CD4-positive, alpha-beta T cell treated with Interleukin-4 for 1 hour (primary cell): ENCODE measurements at regions not wholly inside any gene's neighbourhood (a gene's known extent, or its start where the extent isn't known, plus 50 kb on each side); places are given as distances from the start of the nearest gene placed in this dataset.
A peak's percentile ranks its signal among the peaks of the same experiment; 100 is the strongest.

ENCODE experiments used
- DNase-seq, 2 donors: peaks; one replicate each; pipeline ENCODE4 v3.0.0-alpha.2; 2020 to 2022

GRCh38 chr3:19093084-19093483 lies 55.2 kb upstream of the KCNH8 start:
- no peak for DNase-seq

GRCh38 chr3:19077388-19077787 lies 70.9 kb upstream of the KCNH8 start:
- no peak for DNase-seq

DNA sequence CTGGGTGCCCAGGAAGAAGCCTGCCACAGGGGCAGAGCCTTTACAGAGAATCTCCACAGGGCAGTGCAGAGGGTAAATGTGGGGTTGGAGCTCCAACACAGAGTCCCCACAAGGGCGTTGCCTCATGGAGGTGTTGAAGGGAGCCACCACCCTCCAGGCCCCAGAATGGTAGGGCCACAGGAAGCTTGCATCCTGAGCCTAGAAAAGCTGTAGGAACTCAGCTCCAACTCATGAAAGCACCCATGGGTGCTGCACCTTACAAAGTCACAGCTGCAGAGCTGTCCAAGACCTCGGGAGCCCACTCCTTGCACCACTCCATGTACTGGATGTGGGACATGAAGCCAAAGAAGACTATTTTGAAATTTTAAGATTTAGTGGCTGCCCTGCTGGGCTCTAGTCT lies 73.3 kb upstream of the KCNH8 start:
- DNase-seq, result no peak

- DNase-seq, result no peak
Observed at GRCh38 chr3:19074257-19074900, 73.9 kb upstream of the KCNH8 start.

- DNase-seq, result no peak
Observed at GRCh38 chr3:19073341-19074105, 74.8 kb upstream of the KCNH8 start.

DNA sequence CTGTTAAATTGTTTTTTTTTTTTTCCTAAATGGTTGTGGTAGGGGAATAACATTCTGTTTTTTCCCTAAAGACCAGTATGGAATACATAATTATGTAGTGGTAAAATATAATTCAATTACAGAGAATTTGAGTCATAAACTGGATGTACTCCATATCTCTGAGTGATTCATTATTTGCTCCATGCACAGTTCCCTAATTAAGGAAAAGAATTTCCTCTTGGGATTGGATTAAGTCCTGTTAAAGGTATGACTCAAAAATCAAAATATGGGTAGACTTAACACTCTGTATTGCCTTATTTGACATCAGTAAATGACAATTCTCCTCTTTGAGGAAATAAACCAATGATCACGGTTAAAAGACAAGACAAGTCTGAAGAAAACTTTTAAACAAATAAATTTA lies 78.0 kb upstream of the KCNH8 start:
- DNase-seq, result no peak

DNA sequence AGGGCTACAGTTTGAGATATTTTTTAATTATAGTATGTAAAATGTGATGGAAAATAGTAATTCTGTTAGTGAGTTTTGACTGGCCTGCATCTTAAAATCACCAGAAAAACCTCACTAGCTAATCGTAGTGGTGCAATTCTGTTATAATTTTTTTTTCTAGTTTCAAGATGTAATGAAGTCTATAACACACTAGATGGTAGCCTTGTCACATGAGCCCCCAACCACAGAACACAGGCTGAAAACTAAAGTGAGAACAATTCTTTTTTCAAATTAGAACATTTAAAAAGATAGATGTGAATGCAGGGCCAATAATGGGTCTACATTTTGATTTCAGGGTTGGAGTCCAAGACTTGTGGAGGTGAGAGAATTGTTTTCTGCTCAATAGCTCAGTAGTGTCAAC lies 83.3 kb upstream of the KCNH8 start:
- no peak for DNase-seq

DNA sequence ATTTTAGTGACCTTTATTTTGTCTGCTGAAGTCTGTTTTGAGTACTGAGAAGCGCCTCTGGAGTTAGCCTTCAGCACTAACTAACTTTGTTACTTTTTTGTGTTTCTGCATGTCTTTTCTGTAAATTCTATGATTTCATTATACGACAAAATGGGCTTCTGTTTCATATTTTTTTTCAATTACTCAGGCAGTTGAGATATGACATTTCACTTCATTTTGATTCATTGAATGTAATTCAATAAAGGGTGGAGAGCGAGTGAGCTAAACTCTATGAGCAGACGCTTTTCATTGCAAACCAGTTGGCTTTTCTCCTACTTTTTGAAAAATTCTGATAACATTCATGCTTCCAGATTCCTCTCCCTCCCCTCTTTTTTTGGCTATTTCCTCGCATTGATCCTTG lies 84.4 kb upstream of the KCNH8 start:
- no peak for DNase-seq

- DNase-seq, result no peak
Observed at GRCh38 chr3:19060404-19060803, 87.9 kb upstream of the KCNH8 start.

GRCh38 chr3:19052874-19053273 lies 95.4 kb upstream of the KCNH8 start:
- DNase-seq, result no peak

DNA sequence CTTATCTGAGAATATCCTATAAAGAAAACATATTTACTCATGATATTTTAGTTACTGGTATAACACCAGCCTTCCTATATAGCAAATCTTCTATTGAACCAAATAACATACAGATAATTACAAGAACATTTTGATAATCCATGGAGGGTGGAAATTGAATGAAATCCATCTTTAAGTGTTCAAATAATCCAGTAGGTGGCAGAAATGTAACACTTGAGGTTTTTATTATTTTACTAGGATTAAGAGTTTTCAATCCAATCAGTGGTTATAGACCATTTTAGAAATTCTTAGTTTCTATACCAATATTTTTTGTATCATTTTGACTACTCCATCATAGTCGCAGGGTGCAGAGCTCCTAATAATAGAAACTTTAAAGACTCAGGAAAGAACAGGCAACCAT lies 101.9 kb upstream of the KCNH8 start:
- DNase-seq, result no peak

- DNase-seq, result no peak
Observed at GRCh38 chr3:19030522-19030839, 117.8 kb upstream of the KCNH8 start.

DNA sequence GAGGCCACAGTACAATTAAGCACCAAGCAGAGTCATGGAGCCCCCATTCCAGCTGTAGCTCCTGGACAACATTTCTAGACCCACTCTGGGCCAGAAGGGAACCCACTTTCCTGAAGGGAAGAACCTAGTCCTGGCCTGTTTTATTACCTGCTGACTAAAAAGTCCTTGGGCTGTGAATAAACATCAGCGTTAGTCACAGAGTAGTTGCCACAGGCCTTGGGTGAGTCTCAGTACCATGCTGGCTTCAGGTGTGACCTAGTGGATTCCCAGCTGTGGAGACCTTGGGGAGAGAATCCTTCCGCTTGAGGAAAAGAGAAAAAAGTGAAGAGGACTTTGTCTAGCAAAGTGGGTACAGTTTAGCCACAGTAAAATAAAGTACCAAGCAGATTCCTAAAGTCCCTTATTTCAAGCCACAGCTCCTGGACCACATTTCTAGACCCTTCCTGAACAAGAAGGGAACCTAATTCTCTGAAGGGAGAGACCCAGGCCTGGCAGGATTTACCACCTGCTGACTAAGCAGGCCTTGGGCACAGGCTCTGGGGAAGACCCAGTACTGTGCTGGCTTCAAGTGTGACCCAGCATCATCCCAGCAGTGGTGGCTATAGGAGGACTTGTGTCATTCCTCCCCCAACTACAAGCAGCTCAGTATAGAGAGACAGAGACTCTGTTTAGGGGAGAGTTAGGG lies 118.3 kb upstream of the KCNH8 start:
- DNase-seq, result no peak

DNA sequence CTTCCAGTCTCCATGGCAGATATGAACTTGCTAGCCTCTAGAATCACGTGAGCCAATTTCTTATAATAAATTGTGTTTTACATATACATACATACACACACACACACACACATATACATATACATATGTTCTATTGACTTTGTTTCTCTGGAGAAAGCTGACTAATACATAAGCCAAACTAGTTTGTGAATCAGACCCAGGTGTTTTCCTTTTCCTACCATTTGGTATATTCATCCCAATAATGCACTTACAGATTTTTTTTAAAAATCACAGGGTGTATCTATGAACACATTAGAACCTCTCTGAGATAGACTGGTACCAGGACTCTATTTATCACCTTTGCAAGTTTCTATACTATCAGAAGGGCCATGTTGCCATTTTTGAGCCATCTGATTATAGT lies 122.9 kb upstream of the KCNH8 start:
- DNase-seq, result no peak

DNA sequence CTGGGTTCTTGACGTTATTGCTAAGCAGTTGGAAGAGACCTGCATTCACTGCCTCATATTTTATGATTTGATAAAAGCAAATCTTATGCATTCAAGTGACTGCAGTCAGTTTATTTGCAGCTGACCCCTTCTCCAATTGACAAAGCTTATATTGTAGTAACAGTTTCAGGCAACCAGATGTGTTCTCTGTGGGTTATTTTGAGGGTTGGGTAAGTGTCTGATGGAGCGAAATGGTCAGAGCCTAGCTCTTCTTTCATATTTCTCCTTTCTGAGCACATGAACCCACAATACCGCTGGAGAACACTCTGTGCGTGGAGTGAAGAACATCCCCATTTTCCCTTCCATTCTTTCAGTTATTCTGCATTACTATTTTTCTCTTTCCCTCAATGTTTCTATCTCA lies 125.8 kb upstream of the KCNH8 start:
- no peak for DNase-seq

DNA sequence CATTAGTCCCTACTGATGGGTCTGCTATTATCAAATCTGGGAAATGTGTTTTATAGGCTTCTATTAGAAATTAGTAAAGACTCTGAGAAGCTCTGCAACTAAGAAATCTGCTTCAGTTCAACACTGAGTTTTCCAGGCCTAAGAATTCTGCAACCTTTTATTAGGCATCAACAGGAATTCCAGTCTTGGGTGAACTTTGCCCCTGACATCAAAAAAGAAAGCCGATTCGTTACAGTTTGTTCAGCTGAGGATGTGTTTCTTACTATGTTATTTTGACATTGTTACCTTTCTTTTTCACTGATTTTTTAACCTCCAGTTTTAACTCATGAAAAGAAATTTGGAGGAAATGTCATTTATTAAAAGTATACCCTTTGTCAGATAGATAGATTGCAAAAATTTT lies 131.5 kb upstream of the KCNH8 start:
- no peak for DNase-seq

- DNase-seq, result no peak
Observed at GRCh38 chr3:19013879-19014278, 134.4 kb upstream of the KCNH8 start.

DNA sequence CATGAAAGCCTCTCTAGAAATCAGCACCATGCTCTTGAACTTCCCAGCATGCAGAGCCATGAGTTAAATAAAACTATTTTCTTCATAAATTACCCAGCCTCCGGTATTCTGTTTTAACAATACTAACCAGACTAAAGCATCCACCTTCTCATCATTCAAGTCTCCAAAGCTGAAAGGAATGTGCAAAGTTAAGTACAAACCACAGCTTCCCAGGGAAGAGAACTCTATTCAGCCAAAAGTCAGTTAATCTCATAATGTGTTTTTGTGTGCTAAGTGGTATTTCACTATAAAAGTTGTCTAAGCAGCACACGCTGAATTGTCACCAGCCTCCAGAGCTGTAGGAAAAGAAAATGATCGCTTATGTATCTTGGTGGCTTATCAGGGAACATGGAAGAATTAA lies 135.5 kb upstream of the KCNH8 start:
- DNase-seq, result no peak

DNA sequence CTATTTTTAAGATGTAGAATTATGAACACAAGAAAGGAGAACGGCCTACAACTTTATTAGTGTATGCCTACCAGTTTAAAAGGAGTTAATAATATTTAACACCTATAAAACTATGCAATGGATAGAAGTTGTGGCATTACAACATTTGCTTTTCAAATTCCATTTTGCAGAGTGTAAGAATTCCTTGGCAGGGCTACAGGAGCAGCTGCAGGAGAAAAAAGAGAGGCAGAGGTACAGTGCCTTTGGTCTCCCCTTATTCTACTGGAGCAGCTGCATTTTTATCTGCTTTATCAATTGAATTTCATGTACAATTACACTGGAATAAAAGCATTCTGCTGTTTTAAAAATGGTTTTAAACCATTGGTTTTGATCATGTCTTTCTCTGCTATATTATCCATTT lies 145.7 kb upstream of the KCNH8 start:
- no peak for DNase-seq

- no peak for DNase-seq
Observed at GRCh38 chr3:18998069-18998468, 150.2 kb upstream of the KCNH8 start.

GRCh38 chr3:18992709-18993108 lies 155.6 kb upstream of the KCNH8 start:
- no peak for DNase-seq

GRCh38 chr3:18989237-18989795 lies 159.0 kb upstream of the KCNH8 start:
- DNase-seq, result no peak

- peak in 1 of 2 donors; percentile 39 for DNase-seq
Observed at GRCh38 chr3:18988614-18989229, 159.6 kb upstream of the KCNH8 start.
